ELF-1 (cell line): ENCODE measurements at regions not wholly inside any gene's neighbourhood (a gene's known extent, or its start where the extent isn't known, plus 50 kb on each side); places are given as distances from the start of the nearest gene placed in this dataset.

Experiments used
- DNase-seq: peaks from one replicate; pipeline ENCODE4 v3.0.0-alpha.2; 2016; ENCODE audit warnings: low read depth, low spot score

DNA sequence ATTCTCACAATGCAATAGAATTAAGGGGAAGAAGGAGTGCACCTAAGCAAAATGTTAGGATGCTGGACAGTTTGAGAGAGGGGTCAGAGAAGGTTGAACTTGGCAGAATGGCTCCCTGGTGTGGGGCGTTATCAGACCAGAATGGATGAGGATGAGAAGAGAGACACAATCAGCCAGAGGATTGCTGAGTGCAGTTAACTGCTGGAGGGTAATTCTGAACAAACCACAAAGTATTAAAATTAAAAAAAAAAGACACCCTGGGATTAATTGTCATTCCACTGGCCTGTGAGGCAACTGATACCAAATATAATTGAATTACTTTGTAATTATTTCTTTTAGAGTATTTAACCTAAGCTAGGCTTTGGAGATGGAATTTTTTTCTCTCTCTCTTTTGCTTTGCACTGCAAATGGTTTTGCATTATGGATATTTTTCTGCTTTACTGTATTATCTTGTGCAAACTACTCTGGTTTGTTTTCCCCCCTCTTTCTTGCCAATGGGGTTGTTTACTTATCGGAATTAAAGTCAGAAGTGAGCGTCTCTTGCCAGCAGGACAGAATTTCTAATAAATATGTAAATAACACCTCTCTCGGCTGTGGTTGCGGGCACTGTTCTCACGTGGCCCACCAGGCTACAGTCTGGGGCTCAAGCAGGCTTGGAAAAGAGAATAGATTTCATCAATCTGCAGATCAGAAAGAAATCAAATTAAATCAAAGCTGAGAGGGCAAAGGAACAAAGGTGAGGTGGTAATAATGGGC is 572.9 kb upstream of the CAMK1G start:
- DNase-seq: no peak

DNA sequence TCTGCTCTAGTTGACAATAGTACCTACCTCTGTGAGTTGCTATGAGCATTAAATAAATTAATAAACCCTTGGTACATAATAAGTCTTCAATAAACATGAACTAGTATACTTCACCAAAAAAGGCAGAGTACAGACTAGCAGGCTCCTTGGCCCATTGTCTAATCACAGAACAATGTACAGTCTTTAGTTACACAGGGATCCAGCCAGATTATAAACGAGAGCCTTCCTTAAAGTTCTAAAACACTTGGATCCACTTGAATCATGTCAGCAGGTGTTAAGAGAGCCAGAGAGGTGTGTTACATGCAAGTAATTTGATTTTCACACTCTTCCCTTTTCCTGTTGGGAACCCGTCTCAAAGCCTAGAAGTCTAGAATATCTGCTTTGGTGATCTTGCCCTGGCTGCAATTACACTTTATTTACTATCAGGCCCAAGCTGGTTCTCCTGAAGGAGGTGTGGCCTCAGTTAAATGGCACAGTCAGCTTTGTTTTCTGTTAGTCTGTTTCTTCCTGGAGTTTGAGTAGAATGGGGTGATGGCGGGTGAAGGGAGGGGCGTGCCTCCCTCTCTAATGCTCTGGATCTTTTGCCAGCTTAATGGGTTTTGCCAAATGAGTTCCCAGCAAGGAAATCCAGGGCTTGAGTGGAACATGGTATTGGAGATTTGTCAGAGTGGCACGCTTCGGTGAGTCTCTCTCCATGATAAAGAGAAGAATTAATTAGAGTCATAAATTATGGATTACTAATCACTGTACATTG is 570.9 kb upstream of the CAMK1G start:
- peak; percentile 3 for DNase-seq

DNA sequence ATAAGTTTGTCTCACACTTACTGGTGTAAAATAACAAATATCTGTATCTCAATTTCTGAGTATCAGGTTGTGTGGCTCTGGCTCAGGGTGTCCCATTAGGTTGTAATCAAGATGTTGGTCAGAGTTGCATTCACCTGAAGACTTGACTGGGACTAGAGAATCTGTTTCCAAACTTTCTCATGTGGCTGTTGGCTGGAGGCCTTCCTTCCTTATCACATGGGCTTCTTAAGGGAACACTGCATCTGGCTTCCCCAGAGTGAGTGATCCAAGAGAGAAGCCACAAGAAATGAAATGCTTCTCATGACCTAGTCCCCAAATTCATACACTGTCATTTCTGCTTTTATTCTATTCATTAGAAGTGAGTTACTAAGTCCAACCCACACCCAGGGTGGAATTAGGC is 568.4 kb upstream of the CAMK1G start:
- no peak for DNase-seq

DNA sequence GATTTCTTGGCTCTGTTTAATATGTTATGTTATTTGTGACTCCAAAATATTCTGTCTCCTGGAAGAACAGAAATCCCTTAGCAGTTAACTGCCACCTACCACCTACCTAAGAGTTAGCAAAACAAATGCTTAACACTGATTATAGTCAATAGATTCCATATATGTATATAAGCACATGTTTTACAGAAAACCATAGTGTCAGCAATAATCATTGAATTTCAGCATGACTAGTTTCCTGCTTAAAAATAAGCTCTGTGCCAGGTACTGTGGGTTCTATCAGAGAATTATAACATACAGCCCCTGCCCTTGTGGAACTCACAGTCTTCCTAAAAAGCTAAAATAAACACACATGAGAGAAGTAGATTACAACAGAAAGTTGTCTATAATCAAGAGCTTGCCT is 561.9 kb upstream of the CAMK1G start:
- DNase-seq: no peak

DNA sequence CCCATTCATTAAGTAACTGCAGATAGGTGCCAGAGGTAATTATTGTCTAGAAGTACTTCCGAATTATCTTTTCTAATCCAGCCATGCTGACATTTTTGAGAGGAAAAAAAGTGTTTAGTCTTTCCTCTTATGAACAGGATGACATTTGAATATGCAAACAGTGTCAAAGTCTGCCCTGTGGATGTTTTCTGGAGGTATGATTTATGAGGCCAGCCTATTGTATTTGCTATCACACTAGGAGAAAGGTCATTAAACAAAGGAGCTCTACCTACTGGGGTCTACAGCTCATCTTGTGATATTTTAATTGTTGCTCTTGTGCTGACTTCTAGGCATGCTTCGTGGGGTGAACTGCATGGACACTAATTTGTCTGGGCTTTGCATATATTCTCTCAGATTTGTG is 559.7 kb upstream of the CAMK1G start:
- no peak for DNase-seq

DNA sequence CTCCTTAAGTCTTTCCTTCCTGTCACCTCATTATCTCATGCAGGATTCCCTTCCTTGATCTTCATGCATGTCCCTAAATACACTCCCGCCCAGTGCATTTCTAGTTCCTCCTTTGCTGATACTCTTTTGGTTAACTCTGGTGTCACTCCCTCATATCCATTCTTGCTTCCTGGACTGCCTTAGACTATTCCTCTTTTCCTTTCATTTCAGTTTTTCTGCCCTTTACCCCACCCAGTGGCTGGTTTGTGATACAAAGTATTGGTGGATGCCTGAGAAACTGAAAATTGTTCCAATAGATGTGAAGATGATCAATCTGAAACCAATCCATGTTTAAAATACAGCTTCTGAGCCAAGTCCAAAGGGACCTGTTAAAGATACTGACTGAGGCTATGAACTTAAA is 553.8 kb upstream of the CAMK1G start:
- DNase-seq: no peak

DNA sequence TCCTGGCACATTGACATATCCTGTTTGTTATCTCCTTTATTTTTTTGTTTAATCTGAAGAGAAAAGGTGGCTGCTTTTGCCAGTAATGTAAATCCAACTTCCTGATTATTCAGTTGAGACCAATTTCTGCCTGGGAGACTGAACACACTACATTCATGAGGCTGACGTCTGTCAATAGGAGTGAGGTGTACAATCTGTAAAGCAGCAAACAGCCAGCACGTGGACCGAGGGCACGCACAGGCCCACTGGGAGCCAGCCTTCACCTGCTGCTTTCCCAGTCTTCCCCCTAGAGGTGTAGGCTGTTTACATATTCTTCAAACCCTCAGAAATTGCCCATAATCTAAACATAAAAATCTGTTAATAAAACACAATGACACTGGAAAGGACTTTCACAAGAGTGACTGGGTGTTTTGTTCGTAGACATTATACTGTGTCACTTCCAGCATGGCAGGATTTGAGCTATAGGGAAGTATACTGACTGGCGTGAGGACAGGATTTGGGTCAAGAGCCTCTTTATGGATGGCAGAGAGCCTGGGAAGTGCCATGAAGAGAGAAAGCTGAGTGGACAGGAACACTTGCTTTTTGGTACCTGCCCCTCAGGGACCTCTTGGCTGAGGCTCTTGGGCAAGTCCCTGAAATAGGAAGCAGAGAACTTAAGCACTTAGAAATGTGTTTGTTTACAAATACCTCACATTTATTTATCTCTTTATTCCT is 552.9 kb upstream of the CAMK1G start:
- no peak for DNase-seq

DNA sequence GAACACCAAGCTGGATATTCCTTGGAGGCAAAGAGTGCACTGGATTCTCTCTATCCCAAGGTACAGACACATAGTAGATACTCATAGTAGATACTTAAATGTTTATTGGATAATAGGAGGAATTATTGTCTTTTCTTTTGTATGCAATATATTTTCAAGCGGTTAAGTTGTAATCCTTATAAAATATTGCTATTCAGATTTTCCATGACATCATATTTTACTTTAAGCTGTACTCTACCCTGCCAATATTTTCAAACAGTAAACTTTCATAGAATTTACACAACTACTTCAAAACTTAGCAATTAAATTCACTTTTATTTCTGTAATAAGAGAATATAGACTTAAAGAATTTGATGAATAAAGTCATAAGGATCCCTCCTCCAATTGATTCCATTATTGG is 546.5 kb upstream of the CAMK1G start:
- DNase-seq: no peak

DNA sequence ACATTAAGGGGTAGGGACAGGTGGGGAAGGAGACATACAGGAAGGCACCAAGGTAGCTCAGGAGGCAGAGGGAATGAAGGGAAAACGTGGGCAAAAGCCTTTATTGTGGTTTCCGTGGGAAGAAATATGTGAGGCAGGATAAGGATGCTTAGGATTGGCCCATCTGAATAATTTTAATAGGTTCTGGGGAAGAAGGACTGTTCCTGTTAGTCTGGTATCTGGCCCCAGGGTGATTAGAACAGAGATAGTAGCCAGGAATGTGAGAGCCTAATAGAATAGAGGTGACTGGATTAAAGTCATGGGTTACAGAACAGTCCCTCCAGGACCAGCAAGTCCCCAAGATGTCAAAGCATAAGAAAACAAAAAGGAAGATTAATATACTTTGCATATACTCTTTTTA is 545.2 kb upstream of the CAMK1G start:
- DNase-seq: peak; percentile 6

DNA sequence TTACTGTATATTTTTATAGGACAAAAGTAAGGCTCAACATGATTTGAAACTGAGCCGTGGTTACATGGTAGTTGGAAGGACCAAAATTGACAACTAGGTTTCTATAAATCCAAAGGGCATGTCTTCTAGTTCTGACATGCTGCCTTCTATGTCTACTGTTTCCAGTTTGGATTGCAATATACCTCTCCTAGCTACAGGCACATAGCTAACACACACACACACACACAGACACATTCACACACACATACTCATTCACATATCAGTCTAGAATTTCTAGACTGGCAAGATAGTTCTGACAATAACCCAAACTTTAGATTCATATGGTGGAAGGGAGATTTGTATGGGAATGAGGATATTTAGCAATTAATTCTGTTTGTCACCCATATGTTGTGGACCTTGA is 544.8 kb upstream of the CAMK1G start:
- no peak for DNase-seq

DNA sequence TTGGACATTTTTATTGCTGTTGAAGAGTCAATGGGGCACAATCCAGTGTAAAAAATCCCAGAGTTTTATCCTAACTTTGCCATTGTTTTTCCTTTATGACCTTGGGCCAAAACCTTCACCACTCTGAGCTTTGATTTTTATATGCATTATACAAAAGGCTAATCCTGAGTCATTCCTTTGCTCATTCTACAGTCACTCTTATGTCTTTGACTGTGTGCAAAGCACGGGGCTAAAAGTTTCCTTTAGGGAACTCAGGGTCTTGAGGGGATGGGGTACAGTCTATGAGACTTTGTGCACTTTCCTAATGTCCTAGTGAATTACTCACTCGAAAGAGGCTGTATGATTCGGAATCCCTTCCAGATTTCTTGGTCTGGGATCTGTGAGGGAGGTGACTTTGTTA is 543.2 kb upstream of the CAMK1G start:
- DNase-seq: no peak

DNA sequence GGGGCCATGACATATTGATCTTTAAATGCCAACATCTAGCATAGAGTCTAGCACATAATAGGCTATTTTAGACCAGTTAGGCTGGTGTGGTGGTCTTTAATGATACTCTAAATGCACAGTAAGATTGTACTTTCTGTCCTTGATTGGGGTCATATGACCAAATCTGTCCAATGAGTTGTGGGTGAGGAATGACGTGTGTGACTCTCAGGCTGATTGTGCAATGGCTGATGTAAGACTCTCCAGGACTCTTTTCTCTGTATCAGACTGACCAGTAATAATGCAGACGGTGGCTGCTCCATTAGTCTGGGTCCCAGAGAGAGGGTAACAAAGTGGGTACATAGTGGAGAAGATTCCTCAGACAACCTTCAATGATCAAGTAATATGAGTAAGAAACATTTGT is 541.6 kb upstream of the CAMK1G start:
- DNase-seq: no peak

DNA sequence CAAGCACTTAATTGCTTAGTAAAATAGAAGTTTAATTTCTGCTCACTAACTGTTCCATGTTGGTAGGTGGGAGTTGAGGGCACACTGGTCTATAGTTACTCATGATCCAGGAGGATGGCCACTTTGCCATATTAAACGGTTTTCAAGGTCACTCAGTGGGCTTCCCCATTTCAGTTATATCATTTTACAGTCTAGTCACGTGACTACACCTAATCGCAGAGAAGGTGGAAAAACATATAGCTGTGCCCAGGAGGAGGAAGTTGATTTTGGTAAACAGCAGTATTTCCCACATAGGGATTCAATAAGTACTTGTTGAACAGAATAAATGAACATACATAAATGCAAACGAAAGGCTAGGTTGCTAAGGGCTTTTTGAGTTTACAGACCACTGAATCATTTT is 541.1 kb upstream of the CAMK1G start:
- no peak for DNase-seq

DNA sequence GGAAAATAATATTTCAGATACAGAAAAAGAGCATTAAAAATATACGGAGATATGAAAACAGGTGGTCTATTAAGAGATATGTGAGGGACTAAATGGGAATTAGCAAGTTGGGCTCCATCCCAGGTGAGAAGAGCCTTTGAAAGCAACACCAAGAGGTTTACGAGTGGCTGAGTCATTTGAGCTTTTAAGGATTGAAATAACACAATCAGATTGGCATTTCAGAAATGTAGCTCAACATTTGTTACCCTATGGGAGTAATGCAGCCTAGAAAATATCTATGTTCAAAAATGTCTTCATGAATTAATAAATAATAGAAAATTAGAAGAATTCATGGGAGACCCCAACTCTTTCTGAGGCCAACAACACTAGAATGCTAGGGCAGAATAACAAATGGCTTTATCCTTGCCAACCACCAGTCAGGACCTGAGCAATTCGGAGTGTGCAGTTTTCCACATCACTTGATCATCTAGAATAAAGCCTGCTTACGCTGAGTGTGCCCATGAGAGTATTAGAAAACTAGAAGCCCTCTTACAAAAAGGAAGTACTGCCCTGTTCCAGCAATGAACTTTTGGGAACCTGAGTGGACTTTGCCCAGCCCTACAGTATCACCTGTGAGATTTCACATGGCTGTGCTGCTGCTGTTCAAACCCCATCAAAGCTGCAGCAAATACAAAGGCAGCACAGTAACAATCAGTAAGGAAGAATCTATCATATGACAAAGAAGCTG is 538.0 kb upstream of the CAMK1G start:
- no peak for DNase-seq

DNA sequence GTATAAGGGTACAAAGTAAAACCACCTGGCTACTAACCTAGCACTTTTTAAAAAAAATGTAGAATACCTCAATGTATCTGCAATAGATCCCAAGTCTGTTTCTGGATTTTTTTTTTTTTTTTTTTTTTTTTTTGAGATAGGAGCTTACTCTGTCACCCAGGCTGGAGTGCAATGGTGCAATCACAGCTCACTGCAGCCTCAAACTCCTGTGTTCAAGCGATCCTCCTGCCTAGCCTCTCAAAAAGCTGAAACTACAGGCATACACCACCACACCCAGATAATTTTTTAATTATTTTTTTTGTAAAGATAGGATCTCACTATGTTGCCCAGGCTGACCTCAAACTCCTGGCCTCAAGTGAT is 537.5 kb upstream of the CAMK1G start:
- DNase-seq: no peak

DNA sequence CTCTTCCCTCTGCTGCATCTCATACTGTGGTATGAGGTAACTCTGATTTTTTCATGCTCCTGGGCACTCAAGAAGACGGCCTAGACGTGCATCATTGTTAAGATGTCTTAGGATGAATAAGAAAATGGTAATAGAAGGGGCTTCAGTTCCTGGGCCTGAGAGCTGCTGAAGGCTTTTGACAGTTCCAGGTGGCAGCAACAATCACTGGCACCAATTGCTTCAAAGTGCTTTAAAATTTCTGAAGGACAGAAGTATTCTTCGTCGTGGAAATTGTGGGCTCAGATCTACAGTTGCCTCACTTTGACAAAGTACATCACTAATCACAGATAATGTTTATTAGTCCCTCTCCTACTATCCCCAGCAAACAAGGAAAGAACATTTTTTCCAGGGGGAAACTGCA is 536.6 kb upstream of the CAMK1G start:
- no peak for DNase-seq

DNA sequence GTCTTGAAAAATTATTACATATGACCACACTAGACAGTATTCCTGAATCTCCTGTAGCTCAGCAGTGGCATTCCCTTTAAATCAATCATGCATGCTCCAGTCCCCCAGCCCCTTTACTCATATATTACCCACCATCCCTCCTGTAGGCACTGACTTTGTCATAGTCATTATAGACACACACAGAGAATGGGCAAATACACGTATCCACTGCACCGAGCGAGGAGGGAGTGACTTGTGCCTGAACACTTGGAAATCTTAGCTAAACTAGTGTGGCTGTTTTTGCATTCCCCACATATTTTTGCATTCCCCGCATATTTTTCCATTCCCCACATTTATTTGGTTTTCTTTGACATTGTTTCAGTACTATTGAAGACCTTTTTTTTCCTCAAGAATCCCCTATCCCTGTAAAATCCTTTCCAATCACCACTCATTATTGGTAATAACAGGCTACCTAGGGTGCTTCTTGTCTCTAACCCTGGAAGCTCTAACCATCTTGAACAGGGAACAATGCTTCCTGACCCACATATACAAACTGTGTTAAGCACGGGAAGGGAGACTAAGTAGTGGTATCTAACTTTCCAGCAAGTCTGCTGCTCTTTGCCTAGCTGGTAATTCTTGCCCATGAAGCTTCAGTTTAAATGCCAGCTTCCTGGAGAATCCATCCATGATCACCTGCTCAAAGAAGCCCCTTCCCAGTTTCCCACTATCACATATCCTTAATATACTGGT is 534.4 kb upstream of the CAMK1G start:
- no peak for DNase-seq

DNA sequence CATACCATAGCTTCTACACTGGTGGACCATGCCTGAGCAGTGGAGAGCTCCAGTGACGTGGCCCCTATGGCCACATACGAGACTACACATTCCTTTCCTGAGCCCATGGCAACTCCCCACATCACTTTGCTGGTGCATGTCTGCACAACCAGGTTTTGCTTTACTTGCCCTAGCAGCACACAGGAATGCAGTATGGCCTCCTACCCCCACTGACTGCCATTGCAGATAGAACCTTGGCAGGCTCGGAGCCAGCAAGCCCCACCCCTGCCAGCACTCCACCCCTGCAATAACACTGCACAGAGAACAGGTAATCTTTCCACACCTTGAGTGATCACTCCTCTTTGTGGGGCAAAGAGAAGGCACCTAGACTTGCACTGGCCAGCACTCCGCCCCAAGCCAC is 531.9 kb upstream of the CAMK1G start:
- no peak for DNase-seq

DNA sequence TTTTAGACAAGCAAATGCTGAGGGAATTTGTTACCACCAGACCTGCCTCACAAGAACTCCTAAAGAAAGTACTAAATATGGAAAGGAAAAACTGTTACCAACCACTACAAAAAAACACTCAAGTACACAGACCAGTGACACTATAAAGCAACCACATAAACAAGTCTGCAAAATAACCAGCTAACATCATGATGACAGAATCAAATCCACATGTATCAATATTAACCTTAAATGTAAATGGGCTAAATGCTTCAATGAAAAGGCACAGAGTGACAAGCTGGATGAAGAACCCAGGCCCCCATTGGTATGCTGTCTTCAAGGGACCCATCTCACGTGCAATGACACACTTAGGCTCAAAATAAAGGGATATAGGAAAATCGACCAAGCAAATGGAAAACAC is 529.9 kb upstream of the CAMK1G start:
- DNase-seq: no peak

DNA sequence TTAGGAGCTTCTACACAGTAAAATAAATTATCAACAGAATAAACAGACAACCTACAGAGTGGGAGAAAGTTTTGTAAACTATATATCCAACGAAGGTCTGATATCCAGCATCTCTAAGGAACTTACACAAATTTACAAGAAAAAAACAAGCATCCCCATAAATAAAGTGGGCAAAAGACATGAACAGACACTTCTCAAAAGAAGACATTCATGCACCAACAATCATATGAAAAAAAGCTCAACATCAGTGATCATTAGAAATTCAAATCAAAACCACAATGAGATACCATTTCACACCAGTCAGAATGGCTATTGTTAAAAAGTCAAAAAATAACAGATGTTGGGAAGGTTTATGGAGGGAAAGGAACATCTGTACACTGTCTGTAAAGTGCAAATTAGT is 526.4 kb upstream of the CAMK1G start:
- no peak for DNase-seq

DNA sequence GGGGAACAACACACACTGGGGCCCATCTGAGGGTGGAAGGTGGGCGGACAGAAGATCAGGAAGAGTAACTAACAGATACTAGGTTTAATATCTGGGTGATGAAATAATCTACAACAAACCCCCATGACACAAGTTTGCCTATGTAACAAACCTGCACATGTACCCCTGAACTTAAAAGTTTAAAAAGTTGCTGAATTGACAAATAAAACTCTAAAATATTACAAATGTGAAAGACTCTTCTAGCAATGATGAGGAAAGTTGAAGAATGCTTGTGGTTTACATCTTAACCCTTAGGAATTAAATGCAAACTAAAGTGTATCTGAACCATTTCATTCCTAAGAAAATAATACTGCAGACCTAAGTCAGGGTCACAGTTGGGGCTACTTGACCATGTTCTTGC is 525.6 kb upstream of the CAMK1G start:
- no peak for DNase-seq

DNA sequence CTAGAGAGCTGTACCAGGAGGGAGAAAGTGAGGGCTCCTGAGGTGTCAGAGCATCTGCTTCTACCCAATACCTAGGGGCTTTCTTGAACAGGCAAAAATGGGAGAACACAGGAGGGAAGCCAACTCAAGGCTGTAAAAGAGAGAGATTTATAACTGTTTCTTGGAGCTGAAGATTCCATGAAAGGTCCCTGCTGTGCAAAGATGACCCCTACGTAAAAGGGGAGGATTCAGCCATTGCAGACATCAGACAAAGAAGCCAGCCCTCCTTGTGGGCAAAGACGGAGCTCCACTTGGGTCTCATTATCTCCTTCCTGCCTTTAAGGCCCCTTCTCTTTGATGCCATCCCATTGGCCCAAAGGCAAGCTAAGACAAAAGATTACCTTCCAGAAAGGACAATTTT is 524.1 kb upstream of the CAMK1G start:
- peak; percentile 8 for DNase-seq
